ENCODE measurements at regions not wholly inside any gene's neighbourhood (a gene's known extent, or its start where the extent isn't known, plus 50 kb on each side); places are given as distances from the start of the nearest gene placed in this dataset.

DNA sequence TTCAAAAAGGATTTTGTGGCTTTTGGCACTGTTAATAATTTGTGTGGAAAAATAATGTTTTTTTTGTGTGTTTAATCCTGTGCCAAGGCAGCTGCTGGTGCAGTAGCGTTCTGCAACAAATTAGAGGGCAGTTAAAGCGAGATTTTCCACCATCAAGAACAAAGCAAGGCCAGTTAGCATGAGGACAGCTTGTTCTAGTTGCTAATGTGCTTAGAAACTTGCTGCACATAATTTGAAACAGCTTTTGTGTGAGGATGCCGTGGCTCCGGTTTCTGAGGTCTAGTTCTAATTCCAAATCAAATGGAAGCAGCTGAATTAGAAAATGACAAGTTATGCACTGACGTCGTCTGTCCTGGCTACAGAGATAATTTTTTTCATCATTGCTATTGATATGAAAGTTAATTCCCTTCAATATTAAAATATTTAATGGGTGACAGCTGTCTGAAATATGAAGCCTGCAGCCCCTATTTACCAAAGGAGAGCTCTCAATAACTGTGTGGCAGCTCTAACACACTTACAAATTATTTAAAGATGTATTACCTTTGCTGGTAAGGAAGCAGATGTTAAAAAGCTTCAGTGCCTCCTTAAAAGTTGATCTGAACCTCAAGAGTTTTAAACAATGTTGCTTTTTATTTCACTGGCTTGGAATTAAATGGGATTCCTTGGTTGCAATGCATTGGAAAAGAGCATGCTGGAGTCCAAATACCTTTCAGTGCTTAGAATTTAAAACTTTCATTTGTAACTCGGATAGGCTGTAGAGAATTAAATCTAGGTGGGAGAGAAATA is 128.6 kb downstream of the SPATA31D1 start:
- TF ChIP-seq, protein P1, sequence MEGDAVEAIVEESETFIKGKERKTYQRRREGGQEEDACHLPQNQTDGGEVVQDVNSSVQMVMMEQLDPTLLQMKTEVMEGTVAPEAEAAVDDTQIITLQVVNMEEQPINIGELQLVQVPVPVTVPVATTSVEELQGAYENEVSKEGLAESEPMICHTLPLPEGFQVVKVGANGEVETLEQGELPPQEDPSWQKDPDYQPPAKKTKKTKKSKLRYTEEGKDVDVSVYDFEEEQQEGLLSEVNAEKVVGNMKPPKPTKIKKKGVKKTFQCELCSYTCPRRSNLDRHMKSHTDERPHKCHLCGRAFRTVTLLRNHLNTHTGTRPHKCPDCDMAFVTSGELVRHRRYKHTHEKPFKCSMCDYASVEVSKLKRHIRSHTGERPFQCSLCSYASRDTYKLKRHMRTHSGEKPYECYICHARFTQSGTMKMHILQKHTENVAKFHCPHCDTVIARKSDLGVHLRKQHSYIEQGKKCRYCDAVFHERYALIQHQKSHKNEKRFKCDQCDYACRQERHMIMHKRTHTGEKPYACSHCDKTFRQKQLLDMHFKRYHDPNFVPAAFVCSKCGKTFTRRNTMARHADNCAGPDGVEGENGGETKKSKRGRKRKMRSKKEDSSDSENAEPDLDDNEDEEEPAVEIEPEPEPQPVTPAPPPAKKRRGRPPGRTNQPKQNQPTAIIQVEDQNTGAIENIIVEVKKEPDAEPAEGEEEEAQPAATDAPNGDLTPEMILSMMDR (IDR thresholded peaks at IDR 0.05; ENCODE audit: insufficient read depth, low read length, poor library complexity, severe bottlenecking) = no peak
- no peak for TF ChIP-seq EZH2phosphoT487 (conservative IDR thresholded peaks at IDR 0.05; ENCODE audit: low read length)
